Right atrium auricular region (tissue), 2 donors: ENCODE measurements at regions not wholly inside any gene's neighbourhood (a gene's known extent, or its start where the extent isn't known, plus 50 kb on each side); places are given as distances from the start of the nearest gene placed in this dataset.

ENCODE experiments used
- DNase-seq: peaks from one replicate; pipeline ENCODE4 v3.0.0-alpha.2; 2019; ENCODE audit warnings: low spot score
- H3K27ac ChIP-seq, 2 donors: fragments of 200-600 bp; sonication (generic); 1 replicate in 1 of 2; 2 replicates in 1 of 2; pipeline ENCODE4 v1.5.1; 2016 to 2019
- H3K27me3 ChIP-seq, 2 donors: fragments of 200-600 bp; sonication (generic); one replicate each; pipeline versions ENCODE4 v1.5.1 to v1.6.0; 2017 to 2019
- H3K36me3 ChIP-seq: fragments of 200-600 bp; sonication (generic); one replicate; pipeline ENCODE4 v1.5.1; 2016
- H3K4me1 ChIP-seq, 2 donors: fragments of 200-600 bp; sonication (generic); one replicate each; pipeline versions ENCODE4 v1.5.1 to v1.6.0; 2017 to 2019
- H3K4me3 ChIP-seq, 2 donors: fragments of 200-600 bp; sonication (generic); 1 replicate in 1 of 2; 2 replicates in 1 of 2; pipeline ENCODE4 v1.5.1; 2017 to 2019; ENCODE audit warnings: mild to moderate bottlenecking in 1 of 2, moderate library complexity in 1 of 2
- H3K9me3 ChIP-seq, 2 donors: fragments of 200-600 bp; sonication (generic); one replicate each; pipeline ENCODE4 v1.5.1; 2019
- TF ChIP-seq, protein P1 (sequence below), 2 donors: fragments of 200-600 bp; sonication (generic); IDR thresholded peaks; one replicate each; pipeline ENCODE4 v1.5.1; 2019; ENCODE audit warnings: antibody characterized with exemption in 2 of 2

DNA sequence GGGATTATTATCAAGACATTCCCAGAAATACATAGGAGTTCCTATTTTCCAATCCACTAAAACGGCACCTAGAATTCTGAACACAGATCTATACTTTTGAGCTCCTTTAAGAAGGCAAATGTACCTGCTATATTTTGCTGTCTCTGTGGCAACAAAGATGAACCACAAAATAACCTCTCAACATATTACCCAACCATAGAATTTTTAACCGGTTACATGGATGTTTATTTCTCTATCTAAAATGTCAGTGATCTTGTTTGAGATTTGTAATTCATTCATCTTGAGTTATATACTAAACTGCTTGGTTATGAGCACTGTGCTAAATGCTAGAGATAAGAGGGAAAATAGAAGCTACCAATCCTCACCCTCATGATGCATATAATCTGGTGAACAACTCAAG lies 117.5 kb upstream of the HMGCLL1 start:
- no peaks in the 10 kb centered on the region for H3K27me3 ChIP-seq
- no peaks in the 10 kb centered on the region for H3K36me3 ChIP-seq
- H3K4me1 ChIP-seq = no peaks in the 10 kb centered on the region
- no peak overlapping the region for H3K27ac ChIP-seq
- H3K4me3 ChIP-seq = no peak overlapping the region
- no peak for DNase-seq
- no peaks in the 10 kb centered on the region for H3K9me3 ChIP-seq
- TF ChIP-seq, protein P1, sequence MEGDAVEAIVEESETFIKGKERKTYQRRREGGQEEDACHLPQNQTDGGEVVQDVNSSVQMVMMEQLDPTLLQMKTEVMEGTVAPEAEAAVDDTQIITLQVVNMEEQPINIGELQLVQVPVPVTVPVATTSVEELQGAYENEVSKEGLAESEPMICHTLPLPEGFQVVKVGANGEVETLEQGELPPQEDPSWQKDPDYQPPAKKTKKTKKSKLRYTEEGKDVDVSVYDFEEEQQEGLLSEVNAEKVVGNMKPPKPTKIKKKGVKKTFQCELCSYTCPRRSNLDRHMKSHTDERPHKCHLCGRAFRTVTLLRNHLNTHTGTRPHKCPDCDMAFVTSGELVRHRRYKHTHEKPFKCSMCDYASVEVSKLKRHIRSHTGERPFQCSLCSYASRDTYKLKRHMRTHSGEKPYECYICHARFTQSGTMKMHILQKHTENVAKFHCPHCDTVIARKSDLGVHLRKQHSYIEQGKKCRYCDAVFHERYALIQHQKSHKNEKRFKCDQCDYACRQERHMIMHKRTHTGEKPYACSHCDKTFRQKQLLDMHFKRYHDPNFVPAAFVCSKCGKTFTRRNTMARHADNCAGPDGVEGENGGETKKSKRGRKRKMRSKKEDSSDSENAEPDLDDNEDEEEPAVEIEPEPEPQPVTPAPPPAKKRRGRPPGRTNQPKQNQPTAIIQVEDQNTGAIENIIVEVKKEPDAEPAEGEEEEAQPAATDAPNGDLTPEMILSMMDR (IDR thresholded peaks at IDR 0.05) = no peak

DNA sequence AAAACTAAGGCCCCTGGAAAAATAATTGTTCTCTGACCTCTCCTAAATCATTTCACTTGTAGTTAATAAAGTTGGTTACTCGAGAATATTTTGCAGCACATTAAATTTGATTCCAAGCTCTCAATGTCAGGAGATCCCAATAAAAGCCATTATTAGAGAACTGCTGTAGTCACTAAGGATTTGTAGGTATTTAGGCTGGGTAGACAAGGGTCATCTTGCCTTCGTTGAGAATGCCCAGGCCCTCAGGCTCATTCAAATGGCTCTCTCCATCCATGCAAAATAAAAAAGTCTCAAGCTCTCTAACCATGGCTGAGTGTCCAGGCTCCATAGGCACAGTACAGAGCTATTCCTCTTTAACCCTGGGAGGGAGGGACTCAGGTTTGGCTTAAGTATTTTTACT lies 117.0 kb upstream of the HMGCLL1 start:
- Histone ChIP-seq H3K9me3 (no peaks in the 10 kb centered on the region), H3K36me3 (no peaks in the 10 kb centered on the region), H3K4me1 (no peaks in the 10 kb centered on the region), H3K27ac (no peak overlapping the region), H3K4me3 (no peak overlapping the region), H3K27me3 (no peaks in the 10 kb centered on the region)
- TF ChIP-seq, protein P1 (IDR thresholded peaks at IDR 0.05) = no peak
- DNase-seq = no peak

DNA sequence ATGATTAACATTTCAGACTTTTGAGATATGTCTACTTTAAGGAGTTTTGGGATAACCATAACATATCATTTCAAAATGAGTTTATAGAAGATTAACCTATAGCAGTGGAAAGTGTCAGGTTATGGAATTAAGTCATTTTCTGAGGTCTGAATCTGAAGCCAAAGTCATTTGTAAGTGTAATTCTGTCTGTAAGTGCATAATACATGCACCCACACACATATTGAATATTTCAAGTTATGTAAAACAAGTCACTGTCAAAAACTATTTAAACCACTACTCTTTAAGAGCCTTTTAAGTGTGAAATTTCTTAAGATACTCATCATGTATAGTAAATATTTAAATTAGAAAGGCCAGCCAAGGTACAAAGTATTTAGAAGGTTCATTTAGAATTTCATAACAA lies 115.8 kb upstream of the HMGCLL1 start:
- no peak for DNase-seq
- no peaks in the 10 kb centered on the region for H3K27me3 ChIP-seq

DNA sequence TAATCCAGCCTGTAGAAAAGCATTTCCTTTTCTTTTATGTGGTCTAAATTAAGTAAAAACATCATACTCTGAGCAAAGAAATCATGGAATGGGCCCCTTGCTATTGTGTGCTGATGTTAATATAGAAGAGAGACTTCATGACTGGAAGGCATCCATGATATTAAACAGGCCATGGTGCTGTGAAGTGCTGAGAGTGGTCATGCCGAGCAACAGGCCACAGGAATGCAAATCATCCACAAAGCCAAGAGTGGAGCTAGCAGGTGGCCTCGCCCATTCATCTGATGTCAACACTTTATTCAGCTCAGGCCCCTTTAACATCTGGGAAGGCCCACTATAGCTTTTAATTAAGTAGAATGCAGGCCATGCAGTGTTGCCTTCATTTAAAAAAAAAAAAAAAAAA lies 115.2 kb upstream of the HMGCLL1 start:
- no peaks in the 10 kb centered on the region for H3K4me1 ChIP-seq
- no peaks in the 10 kb centered on the region for H3K27me3 ChIP-seq
- TF ChIP-seq, protein P1 (IDR thresholded peaks at IDR 0.05) = no peak
- no peak overlapping the region for H3K27ac ChIP-seq
- H3K4me3 ChIP-seq = no peak overlapping the region
- no peaks in the 10 kb centered on the region for H3K9me3 ChIP-seq
- no peak for DNase-seq
- H3K36me3 ChIP-seq = no peaks in the 10 kb centered on the region

More for the DNA sequence above, 115.8 kb upstream of the HMGCLL1 start:
- no peaks in the 10 kb centered on the region for H3K36me3 ChIP-seq
- no peak overlapping the region for H3K4me3 ChIP-seq
- TF ChIP-seq, protein P1 (IDR thresholded peaks at IDR 0.05) = no peak
- no peaks in the 10 kb centered on the region for H3K4me1 ChIP-seq
- no peaks in the 10 kb centered on the region for H3K9me3 ChIP-seq
- no peak overlapping the region for H3K27ac ChIP-seq

DNA sequence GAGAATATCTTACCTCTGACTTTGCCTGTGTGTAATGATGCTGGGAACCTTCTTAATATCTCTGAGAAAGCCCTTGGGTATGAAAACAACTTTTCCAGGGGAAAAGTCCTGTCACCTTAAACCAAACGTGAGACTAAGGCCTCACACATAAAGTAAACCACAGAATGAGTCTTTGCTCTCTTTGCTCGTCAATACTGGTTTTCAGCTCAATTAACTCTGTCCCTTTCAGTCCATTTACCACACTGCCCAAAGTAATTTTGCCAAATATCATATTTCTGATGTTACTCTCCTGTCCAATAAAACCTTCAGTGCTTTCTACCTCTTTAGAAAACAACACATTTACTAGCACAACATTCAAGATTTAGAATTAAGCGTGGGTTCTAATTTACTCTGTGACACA lies 100.5 kb upstream of the HMGCLL1 start:
- no peaks in the 10 kb centered on the region for H3K36me3 ChIP-seq
- H3K27ac ChIP-seq = no peak overlapping the region
- DNase-seq = no peak
- peaks cover 0 to 4% of the 10 kb centered on the region in 2 donors for H3K9me3 ChIP-seq
- H3K4me3 ChIP-seq = no peak overlapping the region
- TF ChIP-seq, protein P1 (IDR thresholded peaks at IDR 0.05) = no peak
- no peaks in the 10 kb centered on the region for H3K4me1 ChIP-seq
- no peaks in the 10 kb centered on the region for H3K27me3 ChIP-seq
